ENCODE measurements at regions not wholly inside any gene's neighbourhood (a gene's known extent, or its start where the extent isn't known, plus 50 kb on each side); places are given as distances from the start of the nearest gene placed in this dataset.

DNA sequence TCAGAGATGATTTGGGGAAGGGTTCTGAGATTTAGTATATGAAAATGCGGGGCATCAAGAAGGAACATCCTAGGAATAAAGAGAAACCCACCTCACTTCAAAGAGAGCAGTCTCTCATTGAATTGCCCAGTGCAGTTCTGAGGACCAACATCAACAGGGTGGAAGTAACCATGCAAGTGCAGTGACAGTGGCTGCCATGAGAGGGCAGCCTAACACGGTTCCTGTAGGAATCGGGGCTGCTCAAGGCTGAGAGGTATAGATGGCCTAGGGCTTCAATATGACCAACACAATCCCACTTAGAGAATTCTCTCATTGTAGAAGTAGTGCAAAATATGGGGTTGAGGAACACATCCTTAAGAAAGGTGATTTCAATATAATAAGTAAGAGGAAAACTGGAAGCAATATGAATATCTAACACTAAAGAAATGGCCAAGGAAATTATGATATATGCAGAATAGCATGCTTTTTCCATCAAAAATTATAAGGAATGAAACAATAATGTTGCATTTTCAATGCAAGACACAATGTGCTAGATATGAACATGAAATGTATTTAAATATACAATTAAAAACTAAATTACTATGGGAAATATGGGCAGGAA is 51.1 kb upstream of the ARRDC4 start:
- TF ChIP-seq POLR2A (IDR thresholded peaks at IDR 0.05), result no peak
- TF ChIP-seq, protein P1, sequence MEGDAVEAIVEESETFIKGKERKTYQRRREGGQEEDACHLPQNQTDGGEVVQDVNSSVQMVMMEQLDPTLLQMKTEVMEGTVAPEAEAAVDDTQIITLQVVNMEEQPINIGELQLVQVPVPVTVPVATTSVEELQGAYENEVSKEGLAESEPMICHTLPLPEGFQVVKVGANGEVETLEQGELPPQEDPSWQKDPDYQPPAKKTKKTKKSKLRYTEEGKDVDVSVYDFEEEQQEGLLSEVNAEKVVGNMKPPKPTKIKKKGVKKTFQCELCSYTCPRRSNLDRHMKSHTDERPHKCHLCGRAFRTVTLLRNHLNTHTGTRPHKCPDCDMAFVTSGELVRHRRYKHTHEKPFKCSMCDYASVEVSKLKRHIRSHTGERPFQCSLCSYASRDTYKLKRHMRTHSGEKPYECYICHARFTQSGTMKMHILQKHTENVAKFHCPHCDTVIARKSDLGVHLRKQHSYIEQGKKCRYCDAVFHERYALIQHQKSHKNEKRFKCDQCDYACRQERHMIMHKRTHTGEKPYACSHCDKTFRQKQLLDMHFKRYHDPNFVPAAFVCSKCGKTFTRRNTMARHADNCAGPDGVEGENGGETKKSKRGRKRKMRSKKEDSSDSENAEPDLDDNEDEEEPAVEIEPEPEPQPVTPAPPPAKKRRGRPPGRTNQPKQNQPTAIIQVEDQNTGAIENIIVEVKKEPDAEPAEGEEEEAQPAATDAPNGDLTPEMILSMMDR (IDR thresholded peaks at IDR 0.05), result peak in 1 of 3 donors; percentile 29
